Endothelial cell of umbilical vein (primary cell): ENCODE measurements at regions not wholly inside any gene's neighbourhood (a gene's known extent, or its start where the extent isn't known, plus 50 kb on each side); places are given as distances from the start of the nearest gene placed in this dataset.

Experiments used
- CTCF ChIP-seq, 2 donors: IDR thresholded peaks; 1 replicate in 1 of 2; 2 replicates in 1 of 2; pipeline ENCODE4 v1.5.1; 2011; ENCODE audit warnings: low read length in 2 of 2, mild to moderate bottlenecking in 2 of 2, moderate library complexity in 2 of 2, control low read depth in 1 of 2, inconsistent platforms in 1 of 2, low read depth in 1 of 2; ENCODE audit not compliant: insufficient read depth in 1 of 2; ENCODE audit errors: extremely low read depth in 1 of 2
- EZH2 ChIP-seq: IDR thresholded peaks from 2 replicates; pipeline ENCODE4 v1.6.1; 2012; ENCODE audit warnings: borderline replicate concordance, low read depth, mild to moderate bottlenecking, moderate library complexity, low read length, inconsistent platforms; ENCODE audit not compliant: severe bottlenecking
- FOS ChIP-seq: IDR thresholded peaks from 2 replicates; pipeline ENCODE4 v1.6.1; 2011; ENCODE audit warnings: mild to moderate bottlenecking, low read length, moderate library complexity, borderline replicate concordance; ENCODE audit not compliant: insufficient read depth
- GATA2 ChIP-seq: IDR thresholded peaks from 2 replicates; pipeline ENCODE4 v1.7.0; 2011; ENCODE audit warnings: low read depth, mild to moderate bottlenecking, moderate library complexity, mixed read lengths, low read length; ENCODE audit not compliant: insufficient read length, insufficient read depth
- POLR2A ChIP-seq: IDR thresholded peaks from 2 replicates; pipeline ENCODE4 v1.6.1; 2012; ENCODE audit warnings: low read depth, mild to moderate bottlenecking, control low read depth, low read length
- POLR2AphosphoS5 ChIP-seq: IDR thresholded peaks from 2 replicates; pipeline ENCODE4 v1.6.1; 2012; ENCODE audit warnings: low read depth, mild to moderate bottlenecking, control low read depth, low read length, moderate library complexity; ENCODE audit not compliant: insufficient read depth

- no peak for TF ChIP-seq EZH2
- TF ChIP-seq CTCF (IDR thresholded peaks at IDR 0.05; ENCODE audit: extremely low read depth in 1 of 2, insufficient read depth in 1 of 2, low read depth in 1 of 2, low read length in 2 of 2): no peak
- TF ChIP-seq POLR2AphosphoS5: no peak
- no peak for TF ChIP-seq FOS
- no peak for TF ChIP-seq POLR2A
- no peak for TF ChIP-seq GATA2
Measured at GRCh38 chr4:149952101-149952500, 126.1 kb upstream of the DCLK2 start.
